GM12878 (cell line): ENCODE measurements at regions not wholly inside any gene's neighbourhood (a gene's known extent, or its start where the extent isn't known, plus 50 kb on each side); places are given as distances from the start of the nearest gene placed in this dataset.

Source experiments
- ATAC-seq: fragments of 200-7000 bp; cut with Tn5 transposase; 3 replicates; pipeline ENCODE4 v1.9.1; 2020; ENCODE audit warnings: mild to moderate bottlenecking, moderate library complexity
- BruUV-seq: library from RNA; stranded (reverse); fragments of 400-500 nt; replicated peaks from 2 replicates; lab custom pipeline; 2021; lab: Mats Ljungman, UMichigan
- CTCF ChIA-PET: fragments of 300-600 bp; sonication (Branson Sonifier 250); formaldehyde crosslinking; extraction: SDS; loops from one replicate; lab custom pipeline; 2021; ENCODE audit warnings: inconsistent platforms; lab: Yijun Ruan, JAX
- POLR2A ChIA-PET: fragments of 350-600 bp; formaldehyde crosslinking; extraction: SDS; loops from one replicate; lab custom pipeline; 2021; ENCODE audit warnings: inconsistent platforms; lab: Charles Lee
- RAD21 ChIA-PET: fragments of 300-600 bp; sonication (Branson Sonifier 250); formaldehyde crosslinking; loops from one replicate; lab custom pipeline; 2023; ENCODE audit warnings: antibody characterized with exemption; ENCODE audit not compliant: unreplicated experiment; lab: Charles Lee
- SMC1A ChIA-PET: fragments of 300-600 bp; sonication (Branson Sonifier 250); formaldehyde crosslinking; loops from one replicate; lab custom pipeline; 2023; ENCODE audit not compliant: unreplicated experiment, uncharacterized antibody; lab: Charles Lee
- DNase-seq: peaks from one replicate; pipeline ENCODE4 v3.0.0-alpha.2; 2011; ENCODE audit warnings: low read depth, low spot score
- FAIRE-seq: peaks from 3 replicates; lab custom pipeline; 2011; peaks lifted over from hg19 to GRCh38; lab: Jason Lieb, UNC
- H2AFZ ChIP-seq: 2 replicates; pipeline ENCODE4 v1.6.0; 2011; ENCODE audit warnings: low read depth, low read length, control low read depth; ENCODE audit not compliant: control insufficient read depth
- H3K27ac ChIP-seq: 2 replicates; pipeline ENCODE4 v1.5.1; 2011; ENCODE audit warnings: control low read depth; ENCODE audit not compliant: control insufficient read depth, insufficient read depth
- H3K27me3 ChIP-seq, 2 experiments: replicated peaks in 1 of 2; 2 replicates each; pipeline versions ENCODE4 v1.6.0 to v1.6.1; 2011; ENCODE audit warnings: low read length in 1 of 2; ENCODE audit not compliant: control insufficient read depth in 2 of 2, insufficient read depth in 2 of 2
- H3K36me3 ChIP-seq, 2 experiments: 2 replicates each; pipeline ENCODE4 v1.5.1; 2011; ENCODE audit warnings: low read length in 1 of 2; ENCODE audit not compliant: control insufficient read depth in 2 of 2, insufficient read depth in 2 of 2
- H3K4me1 ChIP-seq: 2 replicates; pipeline ENCODE4 v1.6.1; 2011; ENCODE audit warnings: mild to moderate bottlenecking, low read length, moderate library complexity, mixed read lengths; ENCODE audit not compliant: control insufficient read depth, insufficient read depth
- H3K4me2 ChIP-seq: 2 replicates; pipeline ENCODE4 v1.6.0; 2011; ENCODE audit warnings: control low read depth; ENCODE audit not compliant: control insufficient read depth, insufficient read depth
- H3K4me3 ChIP-seq: fragments of 200-600 bp; sonication (generic); 2 replicates; pipeline ENCODE4 v1.5.1; 2016
- H3K79me2 ChIP-seq: 2 replicates; pipeline ENCODE4 v1.6.0; 2011; ENCODE audit warnings: low read length; ENCODE audit not compliant: control insufficient read depth, insufficient read depth
- H3K9ac ChIP-seq: 2 replicates; pipeline ENCODE4 v1.8.0; 2011; ENCODE audit warnings: low read length, control low read depth, mixed read lengths; ENCODE audit not compliant: control insufficient read depth, insufficient read depth
- H3K9me3 ChIP-seq: replicated peaks from 3 replicates; pipeline ENCODE4 v1.5.1; 2011; ENCODE audit warnings: mild to moderate bottlenecking, low read length; ENCODE audit not compliant: control insufficient read depth, insufficient read depth
- H4K20me1 ChIP-seq: 2 replicates; pipeline ENCODE4 v1.6.0; 2011; ENCODE audit not compliant: control insufficient read depth, insufficient read depth
- EZH2 ChIP-seq: IDR thresholded peaks from 2 replicates; pipeline ENCODE4 v1.6.1; 2012; ENCODE audit warnings: low read depth, mild to moderate bottlenecking, control low read depth, inconsistent platforms, low read length, borderline replicate concordance; ENCODE audit not compliant: control insufficient read depth
- PKNOX1 ChIP-seq: fragments of 450-650 bp; IDR thresholded peaks from 2 replicates; pipeline ENCODE4 v1.6.1; 2016; ENCODE audit warnings: mild to moderate bottlenecking
- POLR2AphosphoS2 ChIP-seq: IDR thresholded peaks from 2 replicates; pipeline ENCODE4 v1.6.1; 2011; ENCODE audit warnings: low read depth, mild to moderate bottlenecking, low read length, improper control_type of control experiment, moderate library complexity
- REST ChIP-seq: IDR thresholded peaks from 2 replicates; pipeline ENCODE4 v1.6.1; 2012; ENCODE audit warnings: mild to moderate bottlenecking, low read depth, low read length
- WGBS: methylation state at CpG from one replicate; pipeline ENCODE4 v1.1.6; 2016; ENCODE audit warnings: low lambda C conversion rate; ENCODE audit not compliant: insufficient replicate concordance, insufficient coverage; ENCODE audit errors: missing lambda C conversion rate; 5-methylcytosine and 5-hydroxymethylcytosine counted together
- in situ Hi-C: fragments of 300-500 bp; cut with MboI; formaldehyde crosslinking; loops from 9 replicates; pipeline ENCODE4 v1.14.3; 2018; ENCODE audit warnings: mixed read lengths
- intact Hi-C: fragments of 100-400 bp; cut with micrococcal nuclease; formaldehyde crosslinking; loops from one replicate; pipeline ENCODE4 v1.14.2; 2022; ENCODE audit not compliant: unreplicated experiment

GRCh38 chr2:152950126-152950525 lies 231.7 kb downstream of the ARL6IP6 start:
- H3K36me3 ChIP-seq, result no peaks in the 10 kb centered on the region
- TF ChIP-seq POLR2AphosphoS2 (no peak), REST (peak; percentile 86), EZH2 (no peak), PKNOX1 (no peak)
- H3K9me3 ChIP-seq, result no peaks in the 10 kb centered on the region
- FAIRE-seq (no peak), DNase-seq (no peak), ATAC-seq (no peak)
- no peak overlapping the region for H3K27ac ChIP-seq
- no TSS peak for BruUV-seq
- no peak overlapping the region for H3K9ac ChIP-seq
- H3K79me2 ChIP-seq, result no peaks in the 10 kb centered on the region
- H2AFZ ChIP-seq, result no peak overlapping the region
- in situ Hi-C loops, result no loop called here
- no peaks in the 10 kb centered on the region for H3K27me3 ChIP-seq
- SMC1A ChIA-PET, result no interaction called here
- RAD21 ChIA-PET, result no interaction called here
- POLR2A ChIA-PET, result no interaction called here
- CTCF ChIA-PET, result no interaction called here
- H4K20me1 ChIP-seq, result no peaks in the 10 kb centered on the region
- H3K4me2 ChIP-seq, result no peak overlapping the region
- WGBS, result 17% methylated on average over 2 of the region's 2 CpGs
- no peak overlapping the region for H3K4me3 ChIP-seq
- H3K4me1 ChIP-seq, result no peaks in the 10 kb centered on the region
- intact Hi-C loops, result no loop called here
